ENCODE measurements at regions not wholly inside any gene's neighbourhood (a gene's known extent, or its start where the extent isn't known, plus 50 kb on each side); places are given as distances from the start of the nearest gene placed in this dataset.

GRCh38 chr9:107548298-107549142 lies 59.0 kb upstream of the KLF4 start:
- TF ChIP-seq CTCF (IDR thresholded peaks at IDR 0.05) (no peak), EP300 (IDR thresholded peaks at IDR 0.05) (no peak)
